SK-N-DZ (cell line): ENCODE measurements at regions not wholly inside any gene's neighbourhood (a gene's known extent, or its start where the extent isn't known, plus 50 kb on each side); places are given as distances from the start of the nearest gene placed in this dataset.

Source experiments
- DNase-seq: peaks from one replicate; pipeline ENCODE4 v3.0.0-alpha.2; 2015; ENCODE audit warnings: low spot score

DNA sequence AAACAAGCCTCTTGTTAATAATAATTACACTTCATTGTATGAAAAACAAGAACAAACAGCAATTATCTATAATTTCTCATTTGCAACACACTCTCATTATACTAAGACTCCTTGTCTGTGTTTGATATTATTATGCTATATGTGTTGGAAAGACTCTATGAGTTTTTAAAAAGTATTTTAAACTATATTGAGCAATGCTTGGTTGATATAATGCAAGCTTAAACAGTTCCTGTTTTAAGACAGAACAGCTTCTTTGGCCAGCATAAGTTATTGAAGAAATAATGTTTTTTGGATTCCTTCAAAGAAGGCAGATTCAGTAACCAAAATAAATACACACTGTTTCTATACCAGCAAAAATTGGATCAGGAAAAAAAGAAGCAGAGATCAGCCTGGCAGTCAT, 871.4 kb downstream of the MAT2B start:
- no peak for DNase-seq

GRCh38 chr5:164377746-164378145, 872.3 kb downstream of the MAT2B start:
- DNase-seq: no peak

DNA sequence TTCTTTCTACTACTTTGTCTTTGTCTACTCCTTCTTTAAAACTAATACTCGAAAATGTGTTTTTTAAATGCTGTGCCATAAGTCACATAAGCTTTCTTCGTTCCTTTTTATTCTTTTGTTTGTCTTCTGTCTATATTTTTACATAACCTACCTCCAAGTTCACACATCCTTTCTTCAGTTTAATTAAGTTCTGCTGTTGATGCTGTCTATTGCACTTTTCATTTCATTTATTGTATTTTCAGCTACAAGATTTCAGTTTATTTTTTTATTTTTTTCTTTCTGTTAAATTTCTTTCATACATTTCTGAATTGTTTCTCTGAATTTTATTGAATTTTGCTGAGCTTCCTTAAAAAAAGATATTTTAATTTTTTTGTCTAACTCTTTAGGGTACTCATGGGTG, 878.2 kb downstream of the MAT2B start:
- DNase-seq: no peak

DNA sequence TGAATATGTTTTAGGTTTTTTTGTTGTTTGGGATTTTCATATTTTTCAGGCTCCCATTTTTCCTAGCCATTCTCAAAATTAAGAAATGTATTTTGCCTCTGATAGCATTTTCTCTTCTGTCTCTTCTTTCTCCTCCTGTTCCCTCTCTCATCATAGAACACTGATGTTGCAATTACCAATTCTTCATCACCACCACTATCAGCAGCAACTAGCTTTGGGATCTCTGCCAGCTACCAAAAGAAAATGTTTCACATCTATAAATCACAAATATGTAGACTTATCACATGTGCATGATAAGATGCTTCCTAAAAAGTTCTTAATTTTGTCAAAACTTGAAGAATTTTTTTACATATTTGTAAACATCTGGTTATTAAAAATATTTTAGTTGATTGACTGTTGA, 887.1 kb downstream of the MAT2B start:
- no peak for DNase-seq

- no peak for DNase-seq
Measured at GRCh38 chr5:164394686-164395194, 889.3 kb downstream of the MAT2B start.

GRCh38 chr5:164412531-164412930, 907.1 kb downstream of the MAT2B start:
- DNase-seq: no peak

DNA sequence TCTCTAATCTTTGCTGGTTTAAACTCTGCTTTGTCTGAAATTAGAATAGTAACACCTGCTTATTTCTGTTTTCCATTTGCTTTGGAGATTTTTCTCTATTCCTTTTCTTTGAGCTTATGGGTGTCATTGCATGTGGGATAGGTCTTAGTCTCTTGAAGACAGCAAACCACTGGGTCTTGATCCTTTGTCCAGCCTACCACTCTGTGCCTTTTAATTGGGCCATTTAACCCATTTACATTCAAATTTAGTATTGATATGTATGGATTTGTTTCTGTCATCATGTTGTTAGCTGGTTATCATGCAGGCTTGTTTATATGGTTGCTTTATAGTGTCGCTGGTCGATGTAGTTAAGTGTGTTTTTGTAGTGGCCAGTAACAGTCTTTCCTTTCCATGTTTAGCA, 914.7 kb downstream of the MAT2B start:
- no peak for DNase-seq

- DNase-seq: peak; percentile 20
Measured at GRCh38 chr5:164422400-164422799, 917.0 kb downstream of the MAT2B start.

- DNase-seq: no peak
Measured at GRCh38 chr5:164431634-164432304, 926.4 kb downstream of the MAT2B start.

DNA sequence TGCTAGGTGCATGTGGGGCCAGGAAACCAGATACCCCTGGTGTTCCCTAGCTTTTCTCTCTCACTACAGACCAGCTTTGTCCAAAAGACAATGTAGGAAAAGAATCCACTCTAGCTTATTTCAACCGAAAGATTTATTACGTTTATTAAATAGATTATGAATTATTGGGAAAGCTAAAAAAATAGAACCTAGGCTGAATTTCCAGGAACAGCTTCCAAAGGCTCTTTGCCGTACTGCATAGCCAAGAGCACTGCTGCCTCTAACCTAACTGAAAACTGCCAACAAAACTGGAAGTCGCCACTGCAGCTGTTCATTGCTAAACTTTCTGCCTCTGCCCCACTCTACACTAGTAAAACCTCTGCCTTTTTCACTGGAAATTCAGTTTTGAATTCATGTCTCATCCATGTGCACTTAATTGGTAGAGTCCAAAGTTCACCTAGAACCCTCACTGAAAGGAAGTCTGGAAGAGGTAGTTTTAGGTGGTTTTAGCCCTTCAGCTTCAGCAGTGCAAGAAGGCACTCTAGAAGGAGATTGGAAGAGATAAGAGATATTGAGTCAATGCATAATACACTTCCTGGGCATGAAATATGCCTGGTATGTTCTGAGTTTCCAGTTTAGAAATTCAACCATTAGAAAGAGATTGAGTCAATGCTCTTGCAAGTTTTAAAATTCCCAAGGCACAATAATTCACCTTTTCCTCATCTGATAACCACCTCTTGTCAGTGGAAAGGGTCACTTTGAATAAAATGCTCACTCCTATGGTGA, 927.9 kb downstream of the MAT2B start:
- no peak for DNase-seq

GRCh38 chr5:164435576-164435975, 930.2 kb downstream of the MAT2B start:
- no peak for DNase-seq

DNA sequence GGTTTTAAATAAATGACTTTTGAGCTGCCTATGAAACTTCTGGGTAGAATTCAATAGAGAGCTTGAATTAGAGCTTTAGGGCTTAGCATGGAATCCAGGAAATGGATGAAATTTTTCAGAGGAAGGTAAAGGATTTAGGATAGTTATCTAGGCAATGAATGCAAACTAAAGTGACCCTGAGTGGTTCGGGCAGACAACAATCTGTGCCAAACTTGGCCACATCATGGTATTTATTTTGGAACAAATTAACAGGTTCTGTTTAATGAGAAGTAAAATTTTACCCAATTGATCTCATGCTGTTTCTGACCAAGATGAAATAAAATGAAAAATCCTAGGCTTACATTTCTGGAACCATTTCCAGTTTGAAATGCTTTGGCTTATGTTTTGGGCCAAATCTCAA, 934.4 kb downstream of the MAT2B start:
- DNase-seq: no peak

- peak; percentile 28 for DNase-seq
Measured at GRCh38 chr5:164449460-164449859, 944.0 kb downstream of the MAT2B start.

DNA sequence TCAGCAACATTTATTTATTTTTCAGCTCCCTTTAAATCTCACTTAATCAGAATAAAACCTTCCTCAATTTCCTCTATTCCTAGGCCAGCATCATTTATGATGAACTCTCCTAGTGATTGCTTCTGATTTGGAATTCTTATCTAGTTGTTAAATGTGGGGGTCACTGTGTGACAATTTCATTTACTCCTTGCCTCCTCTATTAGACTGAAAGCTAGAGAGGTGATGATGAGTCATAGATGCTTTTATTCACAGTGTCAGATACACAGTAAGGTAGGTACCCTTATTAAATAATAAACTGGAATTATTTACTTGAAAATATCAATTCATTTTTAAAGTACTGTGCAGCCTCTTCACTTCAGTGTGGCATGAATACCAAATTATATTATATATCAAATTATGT, 960.6 kb downstream of the MAT2B start:
- no peak for DNase-seq

DNA sequence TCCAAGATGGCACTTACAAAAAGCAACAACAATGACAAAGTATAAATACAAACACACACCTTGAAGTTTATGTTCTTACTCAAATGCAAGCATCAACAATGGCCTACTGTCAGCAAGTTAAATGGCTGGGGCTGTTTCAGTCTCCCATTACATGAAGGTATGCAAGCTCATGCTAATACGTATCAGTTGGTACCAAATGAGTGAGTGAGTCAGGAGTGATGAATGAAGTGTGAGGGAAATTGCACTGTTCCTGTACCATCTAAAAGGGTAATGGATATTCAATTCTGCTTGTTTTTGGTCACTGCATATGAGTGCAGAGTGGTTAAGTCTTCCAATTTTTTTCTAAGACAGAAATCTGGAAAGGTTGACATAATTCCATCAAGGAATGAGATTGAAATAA, 964.9 kb downstream of the MAT2B start:
- DNase-seq: no peak

GRCh38 chr5:164472165-164472564, 966.7 kb downstream of the MAT2B start:
- DNase-seq: no peak

GRCh38 chr5:164475339-164475977, 970.0 kb downstream of the MAT2B start:
- DNase-seq: peak; percentile 35

DNA sequence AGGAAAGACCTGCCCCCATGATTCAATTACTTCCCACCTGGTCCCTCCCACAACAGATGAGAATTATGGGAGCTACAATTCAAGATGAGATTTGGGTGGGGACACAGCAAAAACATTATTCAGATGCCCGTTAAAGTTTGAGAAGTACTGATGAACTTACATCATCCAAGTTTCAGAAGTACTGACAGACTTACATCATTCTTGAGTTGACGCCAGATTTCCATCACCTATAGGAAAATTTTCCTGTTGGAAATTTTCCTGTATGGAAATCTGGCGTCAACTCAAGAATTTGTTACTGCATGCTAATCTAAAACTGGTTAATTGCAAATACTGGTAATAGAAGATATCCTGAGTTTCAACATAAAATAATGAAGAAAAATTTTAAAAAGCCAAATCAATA, 975.9 kb downstream of the MAT2B start:
- DNase-seq: no peak

DNA sequence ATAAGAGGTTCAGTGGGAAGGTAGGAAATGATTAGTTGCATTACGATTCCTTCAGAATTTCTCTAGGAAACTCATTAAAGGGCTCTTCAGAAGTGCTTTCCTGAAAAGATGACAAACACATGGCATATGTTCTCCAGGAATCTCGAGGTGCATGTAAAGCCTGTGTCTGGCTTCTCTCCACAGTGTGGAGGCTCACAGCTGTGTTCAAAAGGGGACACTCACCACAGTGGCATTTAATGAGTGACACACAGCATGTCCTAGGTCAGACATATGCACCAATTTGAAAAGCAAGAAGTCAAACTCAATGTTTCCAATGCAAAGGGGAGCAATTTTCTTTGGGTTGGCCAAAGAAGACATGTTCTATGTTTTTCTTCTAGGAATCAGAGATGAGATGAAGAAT, 976.9 kb downstream of the MAT2B start:
- no peak for DNase-seq

- no peak for DNase-seq
Measured at GRCh38 chr5:164484948-164485347, 979.5 kb downstream of the MAT2B start.

- no peak for DNase-seq
Measured at GRCh38 chr5:164487939-164488338, 982.5 kb downstream of the MAT2B start.

DNA sequence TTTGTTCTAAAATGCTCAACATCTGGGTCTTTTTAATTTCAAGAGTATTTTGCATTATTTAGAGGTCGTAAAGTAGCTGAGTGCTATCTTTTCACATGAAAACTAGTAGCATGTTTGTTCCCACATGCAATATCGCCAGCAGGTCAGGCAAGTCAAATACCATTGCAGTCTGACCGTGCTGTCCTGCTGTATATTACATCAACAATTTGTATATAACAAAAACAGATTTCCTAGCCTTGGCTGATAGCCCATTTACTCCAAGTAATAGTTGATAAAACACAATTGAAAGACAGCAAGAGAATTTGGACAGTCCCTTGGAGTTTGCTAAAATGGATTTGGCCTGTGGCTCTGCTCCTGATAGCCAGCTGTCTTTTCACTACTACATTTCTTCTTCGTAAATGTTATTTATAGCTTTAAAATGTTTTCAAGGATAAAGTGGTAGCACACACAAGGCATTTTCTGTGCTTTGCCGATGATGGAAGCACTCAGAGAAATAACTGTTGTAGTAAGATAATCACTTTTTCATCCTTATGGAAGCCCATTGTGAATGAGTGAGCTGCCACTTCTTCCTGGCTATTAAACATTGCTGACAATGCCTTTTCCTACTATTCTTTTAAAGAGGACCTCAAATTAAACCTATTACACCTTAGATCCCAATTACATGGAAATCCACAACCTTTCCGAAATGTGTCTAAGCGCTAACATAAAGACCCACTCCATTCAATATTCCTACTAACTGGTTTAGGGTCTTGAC, 992.1 kb downstream of the MAT2B start:
- DNase-seq: no peak
